Lower leg skin (tissue), 4 donors: ENCODE measurements at regions not wholly inside any gene's neighbourhood (a gene's known extent, or its start where the extent isn't known, plus 50 kb on each side); places are given as distances from the start of the nearest gene placed in this dataset.

Source experiments
- DNase-seq, 2 donors: peaks; one replicate each; pipeline ENCODE4 v3.0.0-alpha.2; 2019; ENCODE audit warnings: low spot score in 2 of 2
- H3K4me3 ChIP-seq: fragments of 200-600 bp; sonication (generic); 2 replicates; pipeline ENCODE4 v1.5.1; 2017; ENCODE audit warnings: mild to moderate bottlenecking, low read depth; ENCODE audit not compliant: poor library complexity, severe bottlenecking
- CTCF ChIP-seq, 3 donors: fragments of 450-650 bp; IDR thresholded peaks; one replicate each; pipeline ENCODE4 v1.5.1; 2016; ENCODE audit warnings: antibody characterized with exemption in 3 of 3, mild to moderate bottlenecking in 3 of 3, moderate library complexity in 2 of 3
- POLR2A ChIP-seq, 2 donors: fragments of 450-650 bp; IDR thresholded peaks; one replicate each; pipeline ENCODE4 v1.6.1; 2016 to 2017; ENCODE audit warnings: antibody characterized with exemption in 2 of 2, mild to moderate bottlenecking in 1 of 2, moderate library complexity in 1 of 2
- WGBS, 2 donors: methylation state at CpG; one replicate each; pipeline ENCODE4 v1.1.5; 2018; 5-methylcytosine and 5-hydroxymethylcytosine counted together
- intact Hi-C: fragments of 100-400 bp; cut with DNase I; formaldehyde crosslinking; loops from one replicate; pipeline ENCODE4 v1.15.0; 2023; ENCODE audit warnings: low total_unique reads

- 90 to 91% methylated on average over 2 of the region's 2 CpGs for WGBS, 2 donors
- no peak for DNase-seq
- H3K4me3 ChIP-seq: no peak overlapping the region
- intact Hi-C loops: no loop called here
- TF ChIP-seq POLR2A (IDR thresholded peaks at IDR 0.05) (no peak), CTCF (IDR thresholded peaks at IDR 0.05) (no peak)
Observed at GRCh38 chr13:89755729-89756492, 1591.6 kb upstream of the MIR17HG start.

- no peak for DNase-seq
- WGBS, 2 donors: 86 to 87% methylated on average over 1 of the region's 1 CpG
- H3K4me3 ChIP-seq: no peak overlapping the region
- TF ChIP-seq CTCF (IDR thresholded peaks at IDR 0.05): no peak
- TF ChIP-seq POLR2A (IDR thresholded peaks at IDR 0.05): no peak
- intact Hi-C loops: no loop called here
Observed at GRCh38 chr13:89763005-89763404, 1584.5 kb upstream of the MIR17HG start.

- no peak for DNase-seq
- no peak for TF ChIP-seq CTCF (IDR thresholded peaks at IDR 0.05)
- TF ChIP-seq POLR2A (IDR thresholded peaks at IDR 0.05): no peak
- WGBS, 2 donors: 85 to 87% methylated on average over 5 of the region's 5 CpGs
- H3K4me3 ChIP-seq: no peak overlapping the region
- intact Hi-C loops: no loop called here
Observed at GRCh38 chr13:89783221-89783755, 1564.2 kb upstream of the MIR17HG start.

GRCh38 chr13:89784161-89784809 lies 1563.2 kb upstream of the MIR17HG start:
- no peak overlapping the region for H3K4me3 ChIP-seq
- WGBS, 2 donors: 81 to 95% methylated on average over 8 to 11 of the region's 13 CpGs
- DNase-seq: peak in 1 of 2 donors; percentile 81
- intact Hi-C loops: no loop called here
- TF ChIP-seq POLR2A (IDR thresholded peaks at IDR 0.05): no peak
- TF ChIP-seq CTCF (IDR thresholded peaks at IDR 0.05): no peak

- intact Hi-C loops: no loop called here
- no peak overlapping the region for H3K4me3 ChIP-seq
- TF ChIP-seq POLR2A (IDR thresholded peaks at IDR 0.05) (no peak), CTCF (IDR thresholded peaks at IDR 0.05) (no peak)
- no peak for DNase-seq
- WGBS, 2 donors: 56 to 59% methylated on average over 1 of the region's 1 CpG
Observed at GRCh38 chr13:89786531-89786930, 1561.0 kb upstream of the MIR17HG start.
